ENCODE measurements at regions not wholly inside any gene's neighbourhood (a gene's known extent, or its start where the extent isn't known, plus 50 kb on each side); places are given as distances from the start of the nearest gene placed in this dataset.

DNA sequence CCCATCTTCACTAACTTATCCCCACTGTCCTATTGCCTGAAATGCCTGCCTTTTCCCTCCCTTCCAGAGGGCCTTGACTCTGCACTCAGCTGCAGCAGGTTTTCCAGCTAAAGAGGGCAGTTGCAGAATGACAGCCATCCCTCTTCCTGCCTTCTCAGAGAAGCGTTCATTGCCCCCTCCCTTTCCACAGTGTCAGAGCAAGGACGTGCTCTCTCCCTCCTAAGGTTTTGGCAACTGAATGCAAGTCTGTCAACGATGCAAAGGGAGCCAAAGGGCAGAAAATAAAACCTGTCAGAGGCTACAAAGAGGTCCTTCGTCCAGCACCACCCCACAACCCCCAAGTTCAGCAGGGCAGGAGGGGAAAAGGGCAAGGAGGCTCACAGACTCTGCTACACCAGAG, 230.1 kb upstream of the THBS1 start:
- TF ChIP-seq, protein P1, sequence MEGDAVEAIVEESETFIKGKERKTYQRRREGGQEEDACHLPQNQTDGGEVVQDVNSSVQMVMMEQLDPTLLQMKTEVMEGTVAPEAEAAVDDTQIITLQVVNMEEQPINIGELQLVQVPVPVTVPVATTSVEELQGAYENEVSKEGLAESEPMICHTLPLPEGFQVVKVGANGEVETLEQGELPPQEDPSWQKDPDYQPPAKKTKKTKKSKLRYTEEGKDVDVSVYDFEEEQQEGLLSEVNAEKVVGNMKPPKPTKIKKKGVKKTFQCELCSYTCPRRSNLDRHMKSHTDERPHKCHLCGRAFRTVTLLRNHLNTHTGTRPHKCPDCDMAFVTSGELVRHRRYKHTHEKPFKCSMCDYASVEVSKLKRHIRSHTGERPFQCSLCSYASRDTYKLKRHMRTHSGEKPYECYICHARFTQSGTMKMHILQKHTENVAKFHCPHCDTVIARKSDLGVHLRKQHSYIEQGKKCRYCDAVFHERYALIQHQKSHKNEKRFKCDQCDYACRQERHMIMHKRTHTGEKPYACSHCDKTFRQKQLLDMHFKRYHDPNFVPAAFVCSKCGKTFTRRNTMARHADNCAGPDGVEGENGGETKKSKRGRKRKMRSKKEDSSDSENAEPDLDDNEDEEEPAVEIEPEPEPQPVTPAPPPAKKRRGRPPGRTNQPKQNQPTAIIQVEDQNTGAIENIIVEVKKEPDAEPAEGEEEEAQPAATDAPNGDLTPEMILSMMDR (conservative IDR thresholded peaks at IDR 0.05; ENCODE audit: control insufficient read depth, insufficient read depth, low read depth, low read length): no peak
- DNase-seq (ENCODE audit: low read depth): no peak

DNA sequence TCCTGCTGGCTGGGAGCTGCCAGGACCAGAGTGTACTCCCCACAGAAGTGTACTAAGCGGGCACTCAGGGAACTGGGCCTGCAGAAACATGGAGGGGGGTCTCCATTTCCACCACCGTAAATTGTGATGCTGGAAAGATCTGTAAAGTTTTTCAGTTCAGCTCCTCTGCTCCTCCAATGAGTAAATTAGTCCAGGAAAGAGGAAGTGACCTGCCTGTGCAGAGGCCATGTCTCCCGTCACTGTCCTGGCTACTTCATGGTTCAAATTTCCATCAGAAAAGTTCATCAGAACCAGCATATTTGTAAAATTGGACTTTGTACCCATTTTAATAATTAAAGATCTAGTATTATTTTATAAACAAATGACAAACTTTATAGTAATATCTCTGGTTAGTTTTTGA, 226.7 kb upstream of the THBS1 start:
- TF ChIP-seq, protein P1 (conservative IDR thresholded peaks at IDR 0.05; ENCODE audit: control insufficient read depth, insufficient read depth, low read depth, low read length): no peak
- no peak for DNase-seq (ENCODE audit: low read depth)
- no peak overlapping the region for H3K4me3 ChIP-seq (ENCODE audit: control insufficient read depth, low read depth, low read length)

More for the DNA sequence above, 230.1 kb upstream of the THBS1 start:
- no peak overlapping the region for H3K4me3 ChIP-seq (ENCODE audit: control insufficient read depth, low read depth, low read length)

DNA sequence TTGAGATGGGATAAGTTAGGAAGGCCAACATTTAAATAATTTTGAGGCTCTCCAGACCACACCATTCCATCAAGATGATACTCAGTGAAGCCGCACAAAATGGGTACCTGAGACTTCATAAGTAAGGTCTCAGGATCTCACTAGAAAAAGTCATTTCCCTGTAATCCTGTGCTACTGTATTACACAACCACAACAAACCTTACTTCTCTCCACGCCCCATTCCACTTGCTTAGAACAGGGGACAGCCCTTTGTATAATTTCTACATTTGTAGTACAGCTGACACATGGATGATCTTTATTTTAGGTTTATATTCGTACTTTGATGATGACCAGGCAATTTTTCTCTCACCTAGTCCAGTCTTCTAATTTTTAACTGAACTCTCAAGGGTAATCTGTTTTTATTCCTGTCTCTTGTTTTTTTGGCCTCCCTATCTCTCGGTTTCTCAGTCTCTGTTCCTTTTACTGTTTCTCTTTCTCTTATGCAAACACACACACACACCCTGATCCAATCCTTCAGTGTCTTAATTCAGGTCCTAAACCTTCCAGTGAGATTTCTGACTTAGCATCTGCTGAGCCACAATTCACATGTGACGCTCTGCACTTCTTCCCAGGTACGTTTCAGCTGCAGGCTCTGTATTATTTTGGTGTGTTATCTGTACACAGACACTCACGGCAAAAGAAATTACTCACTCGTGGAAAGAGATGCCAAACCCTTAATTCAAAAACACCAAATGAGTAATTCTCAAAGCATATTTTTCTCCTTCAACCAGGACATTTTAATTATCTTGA, 223.2 kb upstream of the THBS1 start:
- peak; percentile 62 for DNase-seq (ENCODE audit: low read depth)
- TF ChIP-seq, protein P1 (conservative IDR thresholded peaks at IDR 0.05; ENCODE audit: control insufficient read depth, insufficient read depth, low read depth, low read length): no peak

DNA sequence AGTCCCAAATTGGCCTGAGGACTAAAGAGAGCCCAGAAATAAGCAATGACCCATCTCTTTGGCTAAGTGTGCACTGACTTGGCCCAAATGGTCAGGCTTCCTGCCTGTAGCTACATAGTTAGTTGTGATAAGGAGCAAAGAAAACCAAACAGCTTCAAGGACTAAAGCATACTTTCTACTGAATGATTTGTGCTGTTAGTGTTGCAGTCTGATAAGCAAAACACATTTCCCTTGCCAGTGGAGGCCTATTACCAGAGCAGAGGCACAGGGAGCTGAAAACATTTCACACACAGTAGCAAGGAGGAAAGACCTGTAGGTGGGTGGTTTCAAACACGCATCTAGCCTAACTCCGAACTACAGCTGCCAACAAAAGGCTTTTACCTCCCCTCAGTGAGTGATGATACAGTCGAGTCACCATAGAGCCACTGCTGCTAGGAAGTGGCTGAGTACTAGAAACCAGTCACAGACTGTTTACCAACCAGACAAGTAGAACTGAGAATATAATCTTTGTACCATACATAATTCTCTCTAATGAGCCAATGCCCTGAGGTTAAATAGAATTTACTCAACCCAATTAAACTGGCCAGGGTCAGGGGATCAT, 222.3 kb upstream of the THBS1 start:
- TF ChIP-seq, protein P1 (conservative IDR thresholded peaks at IDR 0.05; ENCODE audit: control insufficient read depth, insufficient read depth, low read depth, low read length): no peak
- no peak overlapping the region for H3K4me3 ChIP-seq (ENCODE audit: control insufficient read depth, low read depth, low read length)
- DNase-seq (ENCODE audit: low read depth): peak; percentile 42

More for the DNA sequence above, 223.2 kb upstream of the THBS1 start:
- H3K4me3 ChIP-seq (ENCODE audit: control insufficient read depth, low read depth, low read length): no peak overlapping the region

DNA sequence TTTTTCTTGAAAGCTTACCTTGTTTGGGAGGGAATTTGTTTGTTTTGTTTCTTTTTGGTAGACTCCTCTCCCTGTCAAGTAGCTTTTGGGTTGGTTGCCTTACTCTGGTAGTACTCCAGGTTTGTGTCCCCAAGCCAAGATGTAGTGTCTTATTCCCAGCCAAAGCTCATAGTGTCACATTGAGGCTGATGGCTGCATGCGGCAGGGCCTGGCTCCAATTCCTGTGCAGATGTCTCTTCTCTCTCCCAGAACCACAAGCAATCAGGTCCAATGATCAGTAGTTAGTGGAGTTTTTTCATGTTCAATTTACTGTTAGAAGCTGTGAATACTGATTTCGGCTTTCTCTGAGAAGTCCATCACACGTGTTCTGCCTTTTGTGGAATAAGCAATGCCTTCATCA, 221.1 kb upstream of the THBS1 start:
- no peak overlapping the region for H3K4me3 ChIP-seq (ENCODE audit: control insufficient read depth, low read depth, low read length)
- TF ChIP-seq, protein P1 (conservative IDR thresholded peaks at IDR 0.05; ENCODE audit: control insufficient read depth, insufficient read depth, low read depth, low read length): no peak
- no peak for DNase-seq (ENCODE audit: low read depth)

DNA sequence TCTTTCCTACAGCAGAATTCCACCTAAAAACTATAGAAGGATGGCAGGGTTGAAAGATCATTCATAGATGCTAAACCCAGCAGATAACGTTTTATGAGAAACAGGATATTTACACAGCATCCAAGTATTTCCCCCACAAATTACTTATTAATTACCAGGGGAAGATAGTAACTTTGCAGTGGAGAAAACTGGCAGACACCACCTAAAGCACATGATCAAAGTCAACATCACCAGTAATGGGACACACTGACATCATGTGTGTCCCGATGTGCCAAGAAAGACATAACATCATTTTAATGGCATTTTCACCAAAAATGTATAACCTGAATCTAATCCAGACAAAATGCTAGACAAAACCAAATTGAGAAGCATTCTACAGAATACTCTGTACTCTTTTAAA, 220.4 kb upstream of the THBS1 start:
- no peak overlapping the region for H3K4me3 ChIP-seq (ENCODE audit: control insufficient read depth, low read depth, low read length)
- peak; percentile 48 for DNase-seq (ENCODE audit: low read depth)
- TF ChIP-seq, protein P1 (conservative IDR thresholded peaks at IDR 0.05; ENCODE audit: control insufficient read depth, insufficient read depth, low read depth, low read length): no peak
